A549 (cell line): ENCODE measurements at regions not wholly inside any gene's neighbourhood (a gene's known extent, or its start where the extent isn't known, plus 50 kb on each side); places are given as distances from the start of the nearest gene placed in this dataset.

ENCODE experiments used
- ATAC-seq, 2 experiments: fragments of 200-7000 bp in 1 of 2; fragments of >200 bp in 1 of 2; cut with Nextera tagmentation in 1 of 2; cut with Tn5 transposase in 1 of 2; 3 replicates each; pipeline versions ENCODE4 v1.8.0 to v1.9.1; 2018 to 2020; ENCODE audit warnings: mild to moderate bottlenecking in 1 of 2, moderate library complexity in 1 of 2
- CTCF ChIA-PET: fragments of 300-600 bp; sonication (Branson Sonifier 250); formaldehyde crosslinking; extraction: SDS; loops from one replicate; lab custom pipeline; 2021; ENCODE audit warnings: antibody characterized with exemption, inconsistent platforms; lab: Yijun Ruan, JAX
- POLR2A ChIA-PET: fragments of 350-600 bp; formaldehyde crosslinking; extraction: SDS; loops from one replicate; lab custom pipeline; 2021; ENCODE audit warnings: antibody characterized with exemption, inconsistent platforms; lab: Yijun Ruan, JAX
- DNase-seq, 2 experiments: peaks; one replicate each; pipeline versions ENCODE4 v3.0.0 to v3.0.0-alpha.2; 2011 to 2016; ENCODE audit warnings: low read depth in 1 of 2, low spot score in 1 of 2
- FAIRE-seq: peaks from 2 replicates; lab custom pipeline; 2011; peaks lifted over from hg19 to GRCh38; lab: Jason Lieb, UNC
- H3K27ac ChIP-seq, 2 experiments: fragments of >200 bp; sonication (Bioruptor Twin); formaldehyde crosslinking; 3 replicates each; pipeline ENCODE4 v1.5.1; 2016 to 2017
- H3K4me1 ChIP-seq: fragments of >200 bp; sonication (Bioruptor Twin); formaldehyde crosslinking; 3 replicates; pipeline ENCODE4 v1.6.1; 2016
- H3K4me2 ChIP-seq: fragments of >200 bp; sonication (Bioruptor Twin); formaldehyde crosslinking; 3 replicates; pipeline ENCODE4 v1.6.1; 2016
- H3K4me3 ChIP-seq: fragments of >200 bp; sonication (Bioruptor Twin); formaldehyde crosslinking; 3 replicates; pipeline ENCODE4 v1.5.1; 2016
- H3K9me3 ChIP-seq: fragments of >200 bp; sonication (Bioruptor Twin); formaldehyde crosslinking; 3 replicates; pipeline ENCODE4 v1.6.1; 2016
- BHLHE40 ChIP-seq: IDR thresholded peaks from 2 replicates; pipeline ENCODE4 v1.6.1; 2012; ENCODE audit warnings: low read depth, low read length, inconsistent platforms
- CBX2 ChIP-seq: fragments of 200-600 bp; sonication (generic); IDR thresholded peaks from 2 replicates; pipeline ENCODE4 v1.6.1; 2016; ENCODE audit warnings: low read depth, mild to moderate bottlenecking, borderline replicate concordance
- CBX8 ChIP-seq: fragments of 200-600 bp; sonication (generic); IDR thresholded peaks from 2 replicates; pipeline ENCODE4 v1.6.1; 2016
- EHMT2 ChIP-seq: fragments of 200-600 bp; sonication (generic); IDR thresholded peaks from 2 replicates; pipeline ENCODE4 v1.6.1; 2016; ENCODE audit warnings: antibody characterized with exemption, low read depth, mild to moderate bottlenecking, moderate library complexity
- EP300 ChIP-seq, 2 experiments: fragments of >200 bp; sonication (Bioruptor Twin); formaldehyde crosslinking; IDR thresholded peaks; 2 replicates in 1 of 2; 3 replicates in 1 of 2; pipeline ENCODE4 v1.6.1; 2016 to 2017
- FOSL2 ChIP-seq, 2 experiments: fragments of 450-650 bp in 1 of 2; fragments of >200 bp in 1 of 2; sonication (Bioruptor Twin) in 1 of 2; formaldehyde crosslinking; IDR thresholded peaks; 2 replicates each; pipeline versions ENCODE4 v1.5.0 to v1.6.1; 2016 to 2020; ENCODE audit warnings: mild to moderate bottlenecking in 1 of 2, moderate library complexity in 1 of 2
- FOXS1 ChIP-seq: fragments of 250-450 bp; sonication (Bioruptor Pico); IDR thresholded peaks from 2 replicates; pipeline ENCODE4 v1.5.0; 2020; ENCODE audit warnings: mild to moderate bottlenecking, moderate library complexity
- HDAC2 ChIP-seq: fragments of 200-600 bp; sonication (generic); IDR thresholded peaks from 2 replicates; pipeline ENCODE4 v1.6.1; 2016
- JUN ChIP-seq, 2 experiments: fragments of >200 bp; sonication (Bioruptor Twin); formaldehyde crosslinking; IDR thresholded peaks; 2 replicates in 1 of 2; 3 replicates in 1 of 2; pipeline ENCODE4 v1.6.1; 2016 to 2017
- KDM1A ChIP-seq: fragments of 200-600 bp; sonication (generic); IDR thresholded peaks from 2 replicates; pipeline ENCODE4 v1.6.1; 2016; ENCODE audit warnings: low read depth, mild to moderate bottlenecking
- KDM5A ChIP-seq: fragments of 200-600 bp; sonication (generic); IDR thresholded peaks from 2 replicates; pipeline ENCODE4 v1.6.1; 2016; ENCODE audit warnings: antibody characterized with exemption, mild to moderate bottlenecking
- MAZ ChIP-seq: fragments of 150-350 bp; IDR thresholded peaks from 2 replicates; pipeline ENCODE4 v1.6.1; 2014; ENCODE audit warnings: antibody characterized with exemption, low read depth, low read length, borderline replicate concordance
- MYC ChIP-seq: IDR thresholded peaks from 2 replicates; pipeline ENCODE4 v1.6.1; 2012; ENCODE audit warnings: mild to moderate bottlenecking, inconsistent platforms, low read length, improper control_type of control experiment, borderline replicate concordance
- NPAS2 ChIP-seq: fragments of 250-450 bp; sonication (Bioruptor Pico); IDR thresholded peaks from 2 replicates; pipeline ENCODE4 v1.8.0; 2022; ENCODE audit warnings: mild to moderate bottlenecking, moderate library complexity, borderline replicate concordance
- NR3C1 ChIP-seq: fragments of >200 bp; sonication (Bioruptor Twin); formaldehyde crosslinking; IDR thresholded peaks from 3 replicates; pipeline ENCODE4 v1.6.1; 2017
- PHF8 ChIP-seq: fragments of 200-600 bp; sonication (generic); IDR thresholded peaks from 2 replicates; pipeline ENCODE4 v1.6.1; 2016; ENCODE audit warnings: low read depth, mild to moderate bottlenecking, antibody characterized with exemption, moderate library complexity, borderline replicate concordance
- SMC3 ChIP-seq: fragments of >200 bp; sonication (Bioruptor Twin); formaldehyde crosslinking; IDR thresholded peaks from 3 replicates; pipeline ENCODE4 v1.6.1; 2018; ENCODE audit warnings: inconsistent platforms
- TP53 ChIP-seq: fragments of 250-450 bp; sonication (Bioruptor Pico); IDR thresholded peaks from 2 replicates; pipeline ENCODE4 v1.5.0; 2021; ENCODE audit warnings: mild to moderate bottlenecking, moderate library complexity
- ZNF302 ChIP-seq: fragments of 250-450 bp; sonication (Bioruptor Pico); IDR thresholded peaks from 2 replicates; pipeline ENCODE4 v1.9.0; 2021; ENCODE audit warnings: inconsistent platforms, mild to moderate bottlenecking, moderate library complexity
- ZSCAN20 ChIP-seq: fragments of 250-450 bp; sonication (Bioruptor Pico); IDR thresholded peaks from 2 replicates; pipeline ENCODE4 v1.8.0; 2022; ENCODE audit warnings: mild to moderate bottlenecking, moderate library complexity
- WGBS: methylation state at CpG from one replicate; pipeline ENCODE4 v1.1.6; 2017; ENCODE audit errors: missing lambda C conversion rate; 5-methylcytosine and 5-hydroxymethylcytosine counted together
- TF ChIP-seq, protein P1 (sequence below): fragments of 250-450 bp; sonication (Bioruptor Pico); IDR thresholded peaks from 2 replicates; pipeline ENCODE4 v1.5.0; 2021; ENCODE audit warnings: mild to moderate bottlenecking, moderate library complexity, borderline replicate concordance
- TF ChIP-seq, protein P2 (sequence below): fragments of 150-350 bp; IDR thresholded peaks from 2 replicates; pipeline ENCODE4 v1.6.1; 2014; ENCODE audit warnings: low read depth, mild to moderate bottlenecking, low read length
- TF ChIP-seq, protein P3 (sequence below): IDR thresholded peaks from 2 replicates; pipeline ENCODE4 v1.6.1; 2012
- TF ChIP-seq, protein P4 (sequence below): fragments of 200-600 bp; sonication (generic); IDR thresholded peaks from 2 replicates; pipeline ENCODE4 v1.6.1; 2016; ENCODE audit warnings: antibody characterized with exemption, mild to moderate bottlenecking, moderate library complexity

DNA sequence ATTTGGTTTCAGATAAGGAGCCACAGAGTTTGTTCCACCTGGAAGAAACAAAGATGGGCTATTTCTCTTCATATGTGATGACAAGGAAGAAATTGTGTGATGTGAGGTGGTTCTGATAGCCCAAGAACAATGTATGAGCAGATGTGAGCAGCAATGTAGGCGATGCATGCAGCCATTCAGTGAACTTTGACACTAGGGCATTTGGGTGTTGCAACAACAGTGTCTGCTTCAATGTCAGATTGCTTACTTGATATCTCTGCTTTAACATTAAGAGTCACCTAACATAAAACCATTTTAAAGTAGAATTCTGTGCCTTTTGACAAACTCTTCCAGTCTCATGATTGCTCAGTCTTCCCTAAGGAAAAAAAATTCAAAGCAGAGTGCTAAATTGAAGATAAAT lies 865.4 kb downstream of the SLITRK6 start:
- CTCF ChIA-PET, result no interaction called here
- ATAC-seq, result no peak

DNA sequence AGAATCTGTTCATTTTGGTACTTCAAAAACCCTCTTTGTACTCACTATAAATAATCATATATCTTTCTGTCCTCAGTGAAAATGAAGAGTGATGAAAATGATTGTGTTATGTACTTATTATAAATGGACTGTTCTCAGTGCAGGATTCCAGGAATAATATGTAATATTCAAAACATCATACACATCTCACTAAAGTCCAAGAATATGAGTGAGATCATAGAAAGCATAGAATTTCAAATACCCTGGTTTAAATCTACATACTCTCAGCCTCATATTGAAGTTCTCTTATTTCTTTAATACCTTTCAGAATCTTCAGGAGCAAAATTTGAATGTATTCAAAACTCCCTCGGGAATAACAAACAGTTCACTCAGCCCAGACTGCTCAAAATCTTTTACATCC lies 868.0 kb downstream of the SLITRK6 start:
- ChIA-PET CTCF (no interaction called here), POLR2A (no interaction called here)
- no peak overlapping the region for H3K27ac ChIP-seq
- 0 out of 3 replicates have a peak, but pooled peaks cover 3% of the 10 kb centered on the region for H3K4me1 ChIP-seq
- ATAC-seq (no peak), FAIRE-seq (no peak), DNase-seq (no peak)
- no peak for TF ChIP-seq NR3C1
- TF ChIP-seq BHLHE40, result no peak
- TF ChIP-seq, protein P1, sequence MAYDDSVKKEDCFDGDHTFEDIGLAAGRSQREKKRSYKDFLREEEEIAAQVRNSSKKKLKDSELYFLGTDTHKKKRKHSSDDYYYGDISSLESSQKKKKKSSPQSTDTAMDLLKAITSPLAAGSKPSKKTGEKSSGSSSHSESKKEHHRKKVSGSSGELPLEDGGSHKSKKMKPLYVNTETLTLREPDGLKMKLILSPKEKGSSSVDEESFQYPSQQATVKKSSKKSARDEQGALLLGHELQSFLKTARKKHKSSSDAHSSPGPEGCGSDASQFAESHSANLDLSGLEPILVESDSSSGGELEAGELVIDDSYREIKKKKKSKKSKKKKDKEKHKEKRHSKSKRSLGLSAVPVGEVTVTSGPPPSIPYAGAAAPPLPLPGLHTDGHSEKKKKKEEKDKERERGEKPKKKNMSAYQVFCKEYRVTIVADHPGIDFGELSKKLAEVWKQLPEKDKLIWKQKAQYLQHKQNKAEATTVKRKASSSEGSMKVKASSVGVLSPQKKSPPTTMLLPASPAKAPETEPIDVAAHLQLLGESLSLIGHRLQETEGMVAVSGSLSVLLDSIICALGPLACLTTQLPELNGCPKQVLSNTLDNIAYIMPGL, result no peak
- TF ChIP-seq KDM5A, result no peak
- TF ChIP-seq ZSCAN20 (CRISPR knock-in tag), result no peak
- TF ChIP-seq EP300 (IDR thresholded peaks at IDR 0.05), result no peak
- TF ChIP-seq SMC3, result no peak
- TF ChIP-seq NPAS2 (CRISPR knock-in tag), result no peak
- TF ChIP-seq MAZ, result no peak
- no peak overlapping the region for H3K4me2 ChIP-seq
- no peaks in the 10 kb centered on the region for H3K9me3 ChIP-seq
- WGBS, result 29% methylated on average over 1 of the region's 1 CpG
- H3K4me3 ChIP-seq, result no peak overlapping the region

More for the DNA sequence above, 865.4 kb downstream of the SLITRK6 start:
- Histone ChIP-seq H3K4me2 (no peak overlapping the region), H3K4me3 (no peak overlapping the region), H3K27ac (no peak overlapping the region), H3K9me3 (no peaks in the 10 kb centered on the region), H3K4me1 (0 out of 3 replicates have a peak, but pooled peaks cover 3% of the 10 kb centered on the region)
- FAIRE-seq (no peak), DNase-seq (no peak)
- TF ChIP-seq TP53 (CRISPR knock-in tag) (no peak), JUN (IDR thresholded peaks at IDR 0.05) (no peak), ZSCAN20 (CRISPR knock-in tag) (no peak), CBX2 (no peak), FOSL2 (IDR thresholded peaks at IDR 0.05) (no peak), FOSL2 (CRISPR knock-in tag; IDR thresholded peaks at IDR 0.05) (no peak), MYC (no peak), FOXS1 (CRISPR knock-in tag) (no peak), PHF8 (no peak), HDAC2 (no peak), EHMT2 (no peak), ZNF302 (CRISPR knock-in tag) (no peak), KDM1A (no peak), CBX8 (no peak)
- TF ChIP-seq, protein P2, sequence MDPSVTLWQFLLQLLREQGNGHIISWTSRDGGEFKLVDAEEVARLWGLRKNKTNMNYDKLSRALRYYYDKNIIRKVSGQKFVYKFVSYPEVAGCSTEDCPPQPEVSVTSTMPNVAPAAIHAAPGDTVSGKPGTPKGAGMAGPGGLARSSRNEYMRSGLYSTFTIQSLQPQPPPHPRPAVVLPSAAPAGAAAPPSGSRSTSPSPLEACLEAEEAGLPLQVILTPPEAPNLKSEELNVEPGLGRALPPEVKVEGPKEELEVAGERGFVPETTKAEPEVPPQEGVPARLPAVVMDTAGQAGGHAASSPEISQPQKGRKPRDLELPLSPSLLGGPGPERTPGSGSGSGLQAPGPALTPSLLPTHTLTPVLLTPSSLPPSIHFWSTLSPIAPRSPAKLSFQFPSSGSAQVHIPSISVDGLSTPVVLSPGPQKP, result no peak
- TF ChIP-seq, protein P3, sequence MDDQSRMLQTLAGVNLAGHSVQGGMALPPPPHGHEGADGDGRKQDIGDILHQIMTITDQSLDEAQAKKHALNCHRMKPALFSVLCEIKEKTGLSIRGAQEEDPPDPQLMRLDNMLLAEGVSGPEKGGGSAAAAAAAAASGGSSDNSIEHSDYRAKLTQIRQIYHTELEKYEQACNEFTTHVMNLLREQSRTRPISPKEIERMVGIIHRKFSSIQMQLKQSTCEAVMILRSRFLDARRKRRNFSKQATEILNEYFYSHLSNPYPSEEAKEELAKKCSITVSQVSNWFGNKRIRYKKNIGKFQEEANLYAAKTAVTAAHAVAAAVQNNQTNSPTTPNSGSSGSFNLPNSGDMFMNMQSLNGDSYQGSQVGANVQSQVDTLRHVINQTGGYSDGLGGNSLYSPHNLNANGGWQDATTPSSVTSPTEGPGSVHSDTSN, result no peak
- TF ChIP-seq, protein P4, sequence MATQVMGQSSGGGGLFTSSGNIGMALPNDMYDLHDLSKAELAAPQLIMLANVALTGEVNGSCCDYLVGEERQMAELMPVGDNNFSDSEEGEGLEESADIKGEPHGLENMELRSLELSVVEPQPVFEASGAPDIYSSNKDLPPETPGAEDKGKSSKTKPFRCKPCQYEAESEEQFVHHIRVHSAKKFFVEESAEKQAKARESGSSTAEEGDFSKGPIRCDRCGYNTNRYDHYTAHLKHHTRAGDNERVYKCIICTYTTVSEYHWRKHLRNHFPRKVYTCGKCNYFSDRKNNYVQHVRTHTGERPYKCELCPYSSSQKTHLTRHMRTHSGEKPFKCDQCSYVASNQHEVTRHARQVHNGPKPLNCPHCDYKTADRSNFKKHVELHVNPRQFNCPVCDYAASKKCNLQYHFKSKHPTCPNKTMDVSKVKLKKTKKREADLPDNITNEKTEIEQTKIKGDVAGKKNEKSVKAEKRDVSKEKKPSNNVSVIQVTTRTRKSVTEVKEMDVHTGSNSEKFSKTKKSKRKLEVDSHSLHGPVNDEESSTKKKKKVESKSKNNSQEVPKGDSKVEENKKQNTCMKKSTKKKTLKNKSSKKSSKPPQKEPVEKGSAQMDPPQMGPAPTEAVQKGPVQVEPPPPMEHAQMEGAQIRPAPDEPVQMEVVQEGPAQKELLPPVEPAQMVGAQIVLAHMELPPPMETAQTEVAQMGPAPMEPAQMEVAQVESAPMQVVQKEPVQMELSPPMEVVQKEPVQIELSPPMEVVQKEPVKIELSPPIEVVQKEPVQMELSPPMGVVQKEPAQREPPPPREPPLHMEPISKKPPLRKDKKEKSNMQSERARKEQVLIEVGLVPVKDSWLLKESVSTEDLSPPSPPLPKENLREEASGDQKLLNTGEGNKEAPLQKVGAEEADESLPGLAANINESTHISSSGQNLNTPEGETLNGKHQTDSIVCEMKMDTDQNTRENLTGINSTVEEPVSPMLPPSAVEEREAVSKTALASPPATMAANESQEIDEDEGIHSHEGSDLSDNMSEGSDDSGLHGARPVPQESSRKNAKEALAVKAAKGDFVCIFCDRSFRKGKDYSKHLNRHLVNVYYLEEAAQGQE, result no peak
- POLR2A ChIA-PET, result no interaction called here
- WGBS, result 64% methylated on average over 1 of the region's 1 CpG
